ENCODE measurements at regions not wholly inside any gene's neighbourhood (a gene's known extent, or its start where the extent isn't known, plus 50 kb on each side); places are given as distances from the start of the nearest gene placed in this dataset.
A peak's percentile ranks its signal among the peaks of the same experiment; 100 is the strongest.

DNA sequence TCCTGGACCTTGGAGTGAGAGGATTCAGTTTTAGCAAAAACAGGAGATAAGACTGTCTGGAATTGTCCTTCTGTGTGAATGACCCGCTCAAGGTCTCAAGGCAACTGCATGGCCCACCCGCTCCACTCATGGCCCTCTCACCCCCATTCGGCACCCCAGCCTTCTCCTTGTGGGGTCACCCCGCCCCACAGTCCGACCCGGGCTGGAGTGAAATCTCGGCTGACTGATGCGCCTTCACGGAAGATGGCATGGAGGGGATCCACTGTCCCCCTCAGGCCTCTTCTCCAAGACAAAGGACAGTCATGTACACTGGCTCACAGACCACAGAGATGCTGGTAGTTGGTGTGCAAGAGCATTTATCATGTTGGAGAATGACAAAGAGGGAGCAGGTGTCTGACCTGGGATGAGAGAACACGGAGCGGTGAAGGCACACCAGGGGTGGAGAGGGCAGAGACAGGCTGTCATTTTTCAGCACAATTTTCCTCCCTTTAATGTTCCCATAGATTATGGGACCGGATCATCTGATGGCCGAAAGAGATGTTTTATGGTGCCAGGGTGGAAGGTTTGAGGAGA, 391.9 kb upstream of the TNRC6C start:
- ATAC-seq (no peak), DNase-seq (no peak)
- TF ChIP-seq, protein P1, sequence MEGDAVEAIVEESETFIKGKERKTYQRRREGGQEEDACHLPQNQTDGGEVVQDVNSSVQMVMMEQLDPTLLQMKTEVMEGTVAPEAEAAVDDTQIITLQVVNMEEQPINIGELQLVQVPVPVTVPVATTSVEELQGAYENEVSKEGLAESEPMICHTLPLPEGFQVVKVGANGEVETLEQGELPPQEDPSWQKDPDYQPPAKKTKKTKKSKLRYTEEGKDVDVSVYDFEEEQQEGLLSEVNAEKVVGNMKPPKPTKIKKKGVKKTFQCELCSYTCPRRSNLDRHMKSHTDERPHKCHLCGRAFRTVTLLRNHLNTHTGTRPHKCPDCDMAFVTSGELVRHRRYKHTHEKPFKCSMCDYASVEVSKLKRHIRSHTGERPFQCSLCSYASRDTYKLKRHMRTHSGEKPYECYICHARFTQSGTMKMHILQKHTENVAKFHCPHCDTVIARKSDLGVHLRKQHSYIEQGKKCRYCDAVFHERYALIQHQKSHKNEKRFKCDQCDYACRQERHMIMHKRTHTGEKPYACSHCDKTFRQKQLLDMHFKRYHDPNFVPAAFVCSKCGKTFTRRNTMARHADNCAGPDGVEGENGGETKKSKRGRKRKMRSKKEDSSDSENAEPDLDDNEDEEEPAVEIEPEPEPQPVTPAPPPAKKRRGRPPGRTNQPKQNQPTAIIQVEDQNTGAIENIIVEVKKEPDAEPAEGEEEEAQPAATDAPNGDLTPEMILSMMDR (IDR thresholded peaks at IDR 0.05) = no peak
- H3K36me3 ChIP-seq = no peaks in the 10 kb centered on the region
- peaks cover 0 to 14% (median 11%) of the 10 kb centered on the region in 7 donors for H3K27me3 ChIP-seq
- H3K27ac ChIP-seq = no peak overlapping the region
- H3K4me3 ChIP-seq = no peak overlapping the region
- 94 to 96% methylated on average over 13 of the region's 13 CpGs for WGBS, 2 donors
- H3K4me1 ChIP-seq = peaks cover 0 to 11% (median 8%) of the 10 kb centered on the region in 9 donors
- intact Hi-C loops (cut with DNase I) = no loop called here
- peaks cover 0 to 5% (median 0%) of the 10 kb centered on the region in 11 donors for H3K9me3 ChIP-seq

DNA sequence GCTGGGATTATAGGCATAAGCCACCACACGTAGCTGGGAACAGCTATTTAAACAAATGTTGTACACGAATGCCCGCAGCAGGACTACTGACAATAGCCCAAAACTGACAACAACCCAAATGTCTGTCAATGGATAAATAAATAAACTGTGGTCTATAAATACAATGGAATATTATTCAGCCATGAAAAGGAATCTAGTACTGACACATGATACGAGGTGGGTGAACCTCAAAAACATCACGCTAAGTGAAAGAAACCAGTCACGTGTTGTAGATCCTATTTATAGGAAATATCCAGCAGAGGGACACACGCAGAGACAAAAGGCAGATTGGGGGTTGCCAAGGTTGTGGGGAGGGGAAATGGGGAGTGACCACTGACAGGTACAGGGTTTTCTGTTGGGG, 390.0 kb upstream of the TNRC6C start:
- Histone ChIP-seq H3K9me3 (peaks cover 0 to 1% (median 0%) of the 10 kb centered on the region in 11 donors), H3K4me1 (peaks cover 0 to 20% (median 15%) of the 10 kb centered on the region in 9 donors), H3K36me3 (no peaks in the 10 kb centered on the region), H3K27me3 (peaks cover 0 to 23% (median 11%) of the 10 kb centered on the region in 7 donors), H3K4me3 (no peak overlapping the region), H3K27ac (no peak overlapping the region)
- intact Hi-C loops (cut with DNase I) = no loop called here
- DNase-seq = no peak
- ATAC-seq = no peak
- WGBS, 2 donors = 64 to 73% methylated on average over 7 of the region's 7 CpGs
- TF ChIP-seq, protein P1 (IDR thresholded peaks at IDR 0.05) = no peak

DNA sequence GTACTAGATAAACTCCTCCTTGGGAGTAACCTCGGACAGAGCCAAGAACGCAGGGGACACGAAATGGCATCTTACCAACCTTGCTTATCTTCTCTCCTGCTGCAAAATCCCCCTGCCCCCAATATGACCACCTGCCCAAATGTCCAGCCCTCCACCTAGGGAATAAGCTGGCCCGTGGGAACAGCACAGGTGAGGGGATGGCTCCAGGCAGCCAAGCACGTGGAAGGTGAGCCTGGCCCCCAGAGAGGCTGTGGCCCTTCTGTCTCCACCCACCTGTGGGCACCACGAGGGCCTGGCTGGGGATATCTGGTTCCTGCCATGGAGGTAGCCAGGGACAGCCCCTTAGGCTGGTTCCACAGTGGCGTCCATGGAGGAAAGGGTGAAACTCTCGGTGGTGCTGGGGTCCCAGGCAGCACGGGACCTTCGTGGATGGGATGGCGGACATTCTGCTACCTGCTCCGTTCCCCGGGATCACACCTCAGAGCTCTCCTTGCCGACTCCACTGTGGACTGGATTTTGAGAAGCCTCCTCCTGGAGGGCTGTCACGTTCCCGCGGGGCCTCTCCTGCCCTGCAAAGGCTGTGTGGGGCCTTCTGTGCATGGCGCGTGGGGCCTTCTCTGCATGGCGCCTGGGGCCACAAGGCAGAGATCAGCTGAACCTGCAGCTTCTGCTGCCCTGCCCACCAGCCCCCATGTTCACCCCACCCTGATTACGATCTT, 388.5 kb upstream of the TNRC6C start:
- H3K4me1 ChIP-seq = peaks cover 0 to 20% (median 15%) of the 10 kb centered on the region in 9 donors
- H3K27ac ChIP-seq = no peak overlapping the region
- H3K36me3 ChIP-seq = no peaks in the 10 kb centered on the region
- no peak for DNase-seq
- H3K4me3 ChIP-seq = no peak overlapping the region
- H3K9me3 ChIP-seq = no peaks in the 10 kb centered on the region
- TF ChIP-seq, protein P1 (IDR thresholded peaks at IDR 0.05) = no peak
- 92 to 95% methylated on average over 21 of the region's 21 CpGs for WGBS, 2 donors
- no peak for ATAC-seq
- intact Hi-C loops (cut with DNase I) = no loop called here
- H3K27me3 ChIP-seq = peaks cover 0 to 23% (median 11%) of the 10 kb centered on the region in 7 donors

DNA sequence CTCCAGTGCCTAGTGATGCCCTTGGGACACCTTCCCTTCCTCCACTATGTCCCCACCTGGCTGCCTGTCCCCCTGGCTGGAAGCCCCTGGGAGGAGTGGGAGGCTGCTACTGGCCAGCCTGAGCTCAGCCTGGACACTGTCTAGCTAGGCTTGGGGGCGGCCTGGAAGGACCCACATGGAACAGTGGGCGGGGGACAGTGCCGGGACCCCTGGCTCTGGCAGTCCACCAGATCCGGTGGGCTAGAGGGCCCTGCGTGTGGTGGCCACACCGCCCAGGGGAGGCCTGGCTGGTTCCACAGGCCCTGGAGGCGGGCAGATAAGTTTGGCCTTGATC, 388.0 kb upstream of the TNRC6C start:
- DNase-seq (no peak), ATAC-seq (peak in 2 of 8 donors; percentile 25 to 44)
- intact Hi-C loops (cut with DNase I) = no loop called here

More for the DNA sequence above, 388.0 kb upstream of the TNRC6C start:
- H3K27ac ChIP-seq = no peak overlapping the region
- H3K4me1 ChIP-seq = peaks cover 0 to 20% (median 15%) of the 10 kb centered on the region in 9 donors
- H3K36me3 ChIP-seq = no peaks in the 10 kb centered on the region
- H3K4me3 ChIP-seq = no peak overlapping the region
- H3K9me3 ChIP-seq = no peaks in the 10 kb centered on the region
- WGBS, 2 donors = 92 to 96% methylated on average over 7 of the region's 7 CpGs
- peaks cover 0 to 23% (median 11%) of the 10 kb centered on the region in 7 donors for H3K27me3 ChIP-seq
- TF ChIP-seq, protein P1 (IDR thresholded peaks at IDR 0.05) = no peak
